ENCODE measurements at regions not wholly inside any gene's neighbourhood (a gene's known extent, or its start where the extent isn't known, plus 50 kb on each side); places are given as distances from the start of the nearest gene placed in this dataset.

DNA sequence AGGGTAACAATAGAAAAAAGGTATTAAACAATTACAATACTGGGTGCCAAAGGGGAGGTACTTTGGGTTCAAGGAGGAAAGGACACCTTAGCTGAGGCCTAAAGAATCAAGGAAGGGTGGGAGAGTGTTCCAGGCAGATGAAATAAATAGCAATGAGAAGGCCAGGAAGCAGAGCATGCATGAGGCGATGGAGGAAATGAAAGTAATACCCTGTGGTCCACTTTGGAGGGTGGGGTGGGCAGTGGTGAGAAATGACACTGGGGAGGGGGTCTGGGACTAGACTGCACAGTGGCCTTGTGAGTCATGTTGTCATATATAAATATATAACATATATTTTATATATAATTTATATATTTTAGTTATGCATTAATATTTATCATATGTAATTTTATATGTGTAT, 55.9 kb downstream of the BHLHE40 start:
- H3K9me3 ChIP-seq, result no peaks in the 10 kb centered on the region
- H3K4me3 ChIP-seq, result no peak overlapping the region
- no peaks in the 10 kb centered on the region for H3K27me3 ChIP-seq
- H3K4me1 ChIP-seq, result no peaks in the 10 kb centered on the region
- intact Hi-C loops (cut with DNase I), result no loop called here
- no peak for DNase-seq (ENCODE audit: low spot score in 2 of 2)
- H3K27ac ChIP-seq, result no peak overlapping the region
- TF ChIP-seq, protein P1, sequence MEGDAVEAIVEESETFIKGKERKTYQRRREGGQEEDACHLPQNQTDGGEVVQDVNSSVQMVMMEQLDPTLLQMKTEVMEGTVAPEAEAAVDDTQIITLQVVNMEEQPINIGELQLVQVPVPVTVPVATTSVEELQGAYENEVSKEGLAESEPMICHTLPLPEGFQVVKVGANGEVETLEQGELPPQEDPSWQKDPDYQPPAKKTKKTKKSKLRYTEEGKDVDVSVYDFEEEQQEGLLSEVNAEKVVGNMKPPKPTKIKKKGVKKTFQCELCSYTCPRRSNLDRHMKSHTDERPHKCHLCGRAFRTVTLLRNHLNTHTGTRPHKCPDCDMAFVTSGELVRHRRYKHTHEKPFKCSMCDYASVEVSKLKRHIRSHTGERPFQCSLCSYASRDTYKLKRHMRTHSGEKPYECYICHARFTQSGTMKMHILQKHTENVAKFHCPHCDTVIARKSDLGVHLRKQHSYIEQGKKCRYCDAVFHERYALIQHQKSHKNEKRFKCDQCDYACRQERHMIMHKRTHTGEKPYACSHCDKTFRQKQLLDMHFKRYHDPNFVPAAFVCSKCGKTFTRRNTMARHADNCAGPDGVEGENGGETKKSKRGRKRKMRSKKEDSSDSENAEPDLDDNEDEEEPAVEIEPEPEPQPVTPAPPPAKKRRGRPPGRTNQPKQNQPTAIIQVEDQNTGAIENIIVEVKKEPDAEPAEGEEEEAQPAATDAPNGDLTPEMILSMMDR (IDR thresholded peaks at IDR 0.05), result no peak
- no peaks in the 10 kb centered on the region for H3K36me3 ChIP-seq

DNA sequence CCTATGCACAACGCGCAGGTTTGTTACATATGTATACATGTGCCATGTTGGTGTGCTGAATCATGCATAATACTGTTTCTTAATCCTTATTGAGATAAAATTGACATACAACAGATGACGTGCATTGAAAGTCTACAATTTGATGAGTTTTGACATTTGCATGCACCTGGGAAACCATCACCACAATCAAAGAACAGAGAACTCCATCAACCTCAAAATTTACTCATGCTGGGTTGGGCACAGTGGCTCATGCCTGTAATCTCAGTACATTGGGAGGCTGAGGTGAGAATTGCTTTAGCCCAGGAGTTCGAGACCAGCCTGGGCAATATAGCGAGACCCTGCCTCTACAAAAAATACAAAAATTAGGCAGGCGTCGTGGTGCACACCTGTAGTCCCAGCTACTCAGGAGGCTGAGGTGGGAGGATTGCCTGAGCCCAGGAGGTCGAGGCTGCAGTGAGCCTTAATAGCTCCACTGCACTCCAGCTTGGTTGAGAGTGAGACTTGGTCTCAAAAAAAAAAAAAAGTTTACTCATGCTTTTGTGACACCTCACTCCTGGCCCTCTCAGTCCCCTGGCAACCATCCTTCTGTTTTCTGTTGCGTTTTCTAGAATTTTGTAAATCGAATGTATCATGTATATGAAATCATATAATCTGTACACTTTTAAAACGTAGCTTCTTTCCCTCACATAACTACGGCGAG, 56.6 kb downstream of the BHLHE40 start:
- Histone ChIP-seq H3K9me3 (no peaks in the 10 kb centered on the region), H3K4me3 (no peak overlapping the region), H3K4me1 (no peaks in the 10 kb centered on the region), H3K27ac (no peak overlapping the region), H3K36me3 (no peaks in the 10 kb centered on the region), H3K27me3 (no peaks in the 10 kb centered on the region)
- intact Hi-C loops (cut with DNase I), result no loop called here
- TF ChIP-seq, protein P1 (IDR thresholded peaks at IDR 0.05), result no peak
- DNase-seq (ENCODE audit: low spot score in 2 of 2), result no peak

DNA sequence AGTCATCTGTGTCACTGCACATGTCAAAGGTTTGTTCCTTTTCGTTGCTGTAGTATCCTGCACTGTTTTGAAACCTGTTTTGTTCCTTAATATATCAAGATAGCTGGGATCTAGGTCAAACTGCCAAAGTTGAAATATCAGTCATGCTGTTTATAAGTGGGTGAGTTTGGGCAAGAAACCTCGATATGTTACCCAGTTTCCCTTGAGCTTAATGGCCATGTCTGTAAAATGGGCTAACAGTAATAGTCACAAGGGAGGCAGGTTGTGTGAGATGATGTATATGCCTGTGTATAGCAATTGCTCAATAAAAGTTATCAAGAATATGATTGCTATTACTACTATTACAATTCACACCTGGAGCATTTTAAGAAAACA, 57.1 kb downstream of the BHLHE40 start:
- Histone ChIP-seq H3K9me3 (no peaks in the 10 kb centered on the region), H3K27me3 (no peaks in the 10 kb centered on the region), H3K27ac (no peak overlapping the region), H3K4me3 (no peak overlapping the region), H3K36me3 (no peaks in the 10 kb centered on the region), H3K4me1 (no peaks in the 10 kb centered on the region)
- intact Hi-C loops (cut with DNase I), result no loop called here
- TF ChIP-seq, protein P1 (IDR thresholded peaks at IDR 0.05), result no peak
- DNase-seq (ENCODE audit: low spot score in 2 of 2), result no peak

DNA sequence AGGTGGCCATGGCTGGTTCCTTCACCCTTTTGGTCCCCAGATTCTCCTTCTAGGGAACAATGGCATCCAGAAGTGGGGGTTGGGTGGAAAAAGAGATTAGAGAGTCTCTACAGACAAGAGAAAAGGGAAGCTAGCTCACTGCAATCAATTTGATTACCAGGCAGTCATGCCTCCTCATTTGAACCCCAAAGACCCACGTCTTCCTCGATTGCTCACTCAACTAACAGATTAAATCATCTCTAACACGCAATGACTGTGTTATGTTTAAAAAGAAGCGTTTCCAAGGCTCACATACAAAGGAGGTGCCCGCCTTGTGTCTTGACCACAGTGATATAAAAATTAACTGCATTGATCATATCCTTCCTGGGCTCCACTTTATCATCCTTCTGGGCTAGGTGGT, 57.6 kb downstream of the BHLHE40 start:
- no peak overlapping the region for H3K27ac ChIP-seq
- DNase-seq (ENCODE audit: low spot score in 2 of 2), result no peak
- H3K4me3 ChIP-seq, result no peak overlapping the region
- intact Hi-C loops (cut with DNase I), result no loop called here
- no peaks in the 10 kb centered on the region for H3K36me3 ChIP-seq
- H3K4me1 ChIP-seq, result no peaks in the 10 kb centered on the region
- H3K9me3 ChIP-seq, result no peaks in the 10 kb centered on the region
- H3K27me3 ChIP-seq, result no peaks in the 10 kb centered on the region
- TF ChIP-seq, protein P1 (IDR thresholded peaks at IDR 0.05), result no peak

DNA sequence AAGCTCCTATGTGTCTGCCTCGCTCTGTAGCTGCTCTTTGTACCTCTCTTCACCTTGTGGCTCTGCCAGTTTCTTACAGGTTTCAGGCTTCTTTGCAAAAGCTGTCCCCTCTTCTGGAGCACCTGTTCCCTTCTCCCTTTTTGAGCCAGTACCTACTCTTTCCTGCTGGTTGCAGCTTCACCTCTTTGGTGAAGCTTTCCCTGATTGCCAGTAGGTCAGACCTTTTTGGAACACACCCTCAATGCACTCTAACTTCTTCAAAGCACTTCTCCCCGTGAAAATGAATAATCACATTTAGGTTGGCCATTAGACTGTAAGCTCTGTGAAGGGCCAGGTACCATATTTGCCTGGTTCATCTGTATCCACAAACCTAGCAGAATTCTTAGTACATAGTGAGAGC, 60.3 kb downstream of the BHLHE40 start:
- no peaks in the 10 kb centered on the region for H3K27me3 ChIP-seq

More for the DNA sequence above, 60.3 kb downstream of the BHLHE40 start:
- H3K4me1 ChIP-seq, result no peaks in the 10 kb centered on the region
- no peak overlapping the region for H3K27ac ChIP-seq
- intact Hi-C loops (cut with DNase I), result no loop called here
- no peaks in the 10 kb centered on the region for H3K9me3 ChIP-seq
- DNase-seq (ENCODE audit: low spot score in 2 of 2), result no peak
- no peaks in the 10 kb centered on the region for H3K36me3 ChIP-seq
- H3K4me3 ChIP-seq, result no peak overlapping the region
- TF ChIP-seq, protein P1 (IDR thresholded peaks at IDR 0.05), result no peak
